NCI-H446 (cell line): ENCODE measurements at regions not wholly inside any gene's neighbourhood (a gene's known extent, or its start where the extent isn't known, plus 50 kb on each side); places are given as distances from the start of the nearest gene placed in this dataset.
"Not testable (repeated sequence)": the region's sequence is repeated elsewhere in the genome, so short reads cannot be mapped to it uniquely, and the experiment has no call there.

Source experiments
- DNase-seq, 2 experiments: peaks; one replicate each; lab custom pipeline; 2025; lab: John Stamatoyannopoulos, UW

- peak in 1 of 2 experiments; percentile 38 for DNase-seq
Observed at GRCh38 chr3:175956964-175957363, 1097.8 kb downstream of the NAALADL2 start.

GRCh38 chr3:175951047-175951694 lies 1092.0 kb downstream of the NAALADL2 start:
- DNase-seq: peak in 1 of 2 experiments; percentile 34

GRCh38 chr3:175948041-175948440 lies 1088.9 kb downstream of the NAALADL2 start:
- peak; percentile 29 to 43 for DNase-seq

GRCh38 chr3:175941352-175941751 lies 1082.2 kb downstream of the NAALADL2 start:
- peak in 1 of 2 experiments; percentile 53 for DNase-seq

GRCh38 chr3:175940881-175941280 lies 1081.7 kb downstream of the NAALADL2 start:
- DNase-seq: peak in 1 of 2 experiments; percentile 57

- DNase-seq: peak in 1 of 2 experiments; percentile 57
Observed at GRCh38 chr3:175940243-175940642, 1081.1 kb downstream of the NAALADL2 start.

GRCh38 chr3:175937367-175937766 lies 1078.2 kb downstream of the NAALADL2 start:
- not testable (repeated sequence) for DNase-seq

GRCh38 chr3:175932586-175932985 lies 1073.5 kb downstream of the NAALADL2 start:
- no peak for DNase-seq

GRCh38 chr3:175919133-175919532 lies 1060.0 kb downstream of the NAALADL2 start:
- DNase-seq: no peak

- DNase-seq: peak; percentile 53 to 68
Observed at GRCh38 chr3:175916191-175916934, 1057.2 kb downstream of the NAALADL2 start.

GRCh38 chr3:175914785-175915184 lies 1055.7 kb downstream of the NAALADL2 start:
- DNase-seq: no peak

- no peak for DNase-seq
Observed at GRCh38 chr3:175913286-175913685, 1054.2 kb downstream of the NAALADL2 start.

- no peak for DNase-seq
Observed at GRCh38 chr3:175911937-175912336, 1052.8 kb downstream of the NAALADL2 start.

- no peak for DNase-seq
Observed at GRCh38 chr3:175902226-175902625, 1043.1 kb downstream of the NAALADL2 start.

- DNase-seq: no peak
Observed at GRCh38 chr3:175898194-175898593, 1039.1 kb downstream of the NAALADL2 start.

- DNase-seq: no peak
Observed at GRCh38 chr3:175896655-175897054, 1037.5 kb downstream of the NAALADL2 start.

GRCh38 chr3:175895731-175896130 lies 1036.6 kb downstream of the NAALADL2 start:
- no peak for DNase-seq

- no peak for DNase-seq
Observed at GRCh38 chr3:175893566-175893965, 1034.4 kb downstream of the NAALADL2 start.

GRCh38 chr3:175890066-175890465 lies 1030.9 kb downstream of the NAALADL2 start:
- DNase-seq: no peak

GRCh38 chr3:175885231-175885766 lies 1026.2 kb downstream of the NAALADL2 start:
- DNase-seq: no peak

GRCh38 chr3:175879417-175879816 lies 1020.3 kb downstream of the NAALADL2 start:
- DNase-seq: no peak

- no peak for DNase-seq
Observed at GRCh38 chr3:175869404-175869803, 1010.3 kb downstream of the NAALADL2 start.

- DNase-seq: no peak
Observed at GRCh38 chr3:175868626-175869025, 1009.5 kb downstream of the NAALADL2 start.
